Naive thymus-derived CD4-positive, alpha-beta T cell (primary cell): ENCODE measurements at regions not wholly inside any gene's neighbourhood (a gene's known extent, or its start where the extent isn't known, plus 50 kb on each side); places are given as distances from the start of the nearest gene placed in this dataset.
"Not testable (repeated sequence)": the region's sequence is repeated elsewhere in the genome, so short reads cannot be mapped to it uniquely, and the experiment has no call there.

Source experiments
- ATAC-seq: fragments of 150-1000 bp; cut with Tn5 transposase; 2 replicates; pipeline ENCODE4 v1.10.0; 2021; ENCODE audit warnings: mild to moderate bottlenecking, moderate library complexity
- CTCF ChIA-PET: fragments of 350-600 bp; sonication (Branson Sonifier 250); formaldehyde crosslinking; loops from one replicate; lab custom pipeline; 2021; ENCODE audit warnings: antibody characterized with exemption; lab: Charles Lee
- POLR2A ChIA-PET: fragments of 350-600 bp; sonication (Branson Sonifier 250); formaldehyde crosslinking; loops from one replicate; lab custom pipeline; 2021; ENCODE audit warnings: antibody characterized with exemption, inconsistent platforms; lab: Charles Lee
- DNase-seq, 9 donors: peaks; one replicate each; pipeline versions ENCODE4 v3.0.0 to v3.0.0-alpha.2; 2020 to 2022; ENCODE audit warnings: mixed read lengths in 1 of 9
- H3K27ac ChIP-seq: one replicate; pipeline ENCODE4 v1.7.0; 2013; ENCODE audit warnings: mild to moderate bottlenecking, low read depth, low read length, moderate library complexity
- H3K27me3 ChIP-seq, 2 donors: one replicate each; pipeline ENCODE4 v1.7.0; 2013; ENCODE audit warnings: low read length in 2 of 2, mild to moderate bottlenecking in 2 of 2, moderate library complexity in 2 of 2; ENCODE audit not compliant: control insufficient read depth in 2 of 2, insufficient read depth in 2 of 2
- H3K36me3 ChIP-seq, 3 experiments: 1 replicate in 2 of 3; 2 replicates in 1 of 3; pipeline ENCODE4 v1.7.0; 2013; ENCODE audit warnings: low read length in 3 of 3, mild to moderate bottlenecking in 3 of 3, moderate library complexity in 1 of 3; ENCODE audit not compliant: insufficient read depth in 3 of 3, control insufficient read depth in 2 of 3
- H3K4me1 ChIP-seq, 2 donors: one replicate each; pipeline ENCODE4 v1.7.0; 2013; ENCODE audit warnings: low read length in 2 of 2, mild to moderate bottlenecking in 2 of 2, moderate library complexity in 1 of 2; ENCODE audit not compliant: control insufficient read depth in 2 of 2, insufficient read depth in 2 of 2
- H3K4me3 ChIP-seq: 2 replicates; pipeline ENCODE4 v1.7.0; 2013; ENCODE audit warnings: mild to moderate bottlenecking, low read length
- H3K9me3 ChIP-seq, 3 experiments: 1 replicate in 2 of 3; 2 replicates in 1 of 3; pipeline ENCODE4 v1.7.0; 2013; ENCODE audit warnings: low read length in 3 of 3; ENCODE audit not compliant: control insufficient read depth in 2 of 3
- H3K27ac Mint-ChIP-seq, 9 donors: one replicate each; pipeline ENCODE4 v1.8.0; 2020 to 2022; ENCODE audit warnings: mixed read lengths in 9 of 9, mild to moderate bottlenecking in 8 of 9, moderate library complexity in 5 of 9, inconsistent platforms in 2 of 9
- H3K27me3 Mint-ChIP-seq, 5 donors: one replicate each; pipeline ENCODE4 v1.8.0; 2021 to 2022; ENCODE audit warnings: mixed read lengths in 5 of 5, mild to moderate bottlenecking in 1 of 5
- H3K36me3 Mint-ChIP-seq, 5 donors: one replicate each; pipeline ENCODE4 v1.8.0; 2020 to 2022; ENCODE audit warnings: mixed read lengths in 5 of 5, mild to moderate bottlenecking in 3 of 5, inconsistent platforms in 1 of 5
- H3K4me1 Mint-ChIP-seq, 7 donors: one replicate each; pipeline ENCODE4 v1.8.0; 2020 to 2022; ENCODE audit warnings: mixed read lengths in 7 of 7, mild to moderate bottlenecking in 3 of 7, inconsistent platforms in 1 of 7
- H3K4me3 Mint-ChIP-seq, 10 donors: one replicate each; pipeline ENCODE4 v1.8.0; 2020 to 2022; ENCODE audit warnings: mild to moderate bottlenecking in 10 of 10, mixed read lengths in 10 of 10, moderate library complexity in 6 of 10, inconsistent platforms in 2 of 10
- H3K9me3 Mint-ChIP-seq, 11 donors: one replicate each; pipeline ENCODE4 v1.8.0; 2020 to 2022; ENCODE audit warnings: mixed read lengths in 11 of 11, mild to moderate bottlenecking in 4 of 11, inconsistent platforms in 1 of 11, moderate library complexity in 1 of 11
- intact Hi-C, 2 donors: fragments of 100-400 bp; cut with micrococcal nuclease; formaldehyde crosslinking; loops; one replicate each; pipeline ENCODE4 v1.15.1; 2023

DNA sequence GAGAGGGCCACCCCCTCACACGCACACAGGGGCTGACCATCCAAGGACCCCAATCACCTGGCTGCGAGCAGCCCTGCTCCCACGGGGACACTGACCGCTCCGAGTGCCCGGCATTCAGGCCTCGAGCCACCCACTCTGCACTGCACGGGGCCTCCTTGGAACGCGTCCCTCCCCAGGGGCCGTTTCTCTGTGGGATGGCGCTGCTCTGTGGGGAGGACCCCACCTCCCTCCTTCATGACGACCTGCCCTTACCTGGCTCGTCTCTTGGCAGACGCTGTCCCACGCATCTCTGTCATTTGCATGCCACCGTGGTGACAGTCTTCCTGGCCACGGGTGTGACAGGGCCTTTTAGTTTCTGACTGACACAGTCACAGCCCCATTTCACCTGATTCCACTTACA lies 334.5 kb downstream of the PREX1 start:
- ATAC-seq, H3K27ac ChIP-seq, H3K27me3 ChIP-seq, H3K4me3 Mint-ChIP-seq, H3K36me3 Mint-ChIP-seq, H3K4me1 Mint-ChIP-seq, intact Hi-C loops, H3K9me3 ChIP-seq, POLR2A ChIA-PET, H3K27ac Mint-ChIP-seq, H3K9me3 Mint-ChIP-seq, DNase-seq, CTCF ChIA-PET, H3K4me3 ChIP-seq, H3K4me1 ChIP-seq, H3K36me3 ChIP-seq: not testable (repeated sequence)
- peaks cover 0 to 13% (median 8%) of the 10 kb centered on the region in 5 donors for H3K27me3 Mint-ChIP-seq

DNA sequence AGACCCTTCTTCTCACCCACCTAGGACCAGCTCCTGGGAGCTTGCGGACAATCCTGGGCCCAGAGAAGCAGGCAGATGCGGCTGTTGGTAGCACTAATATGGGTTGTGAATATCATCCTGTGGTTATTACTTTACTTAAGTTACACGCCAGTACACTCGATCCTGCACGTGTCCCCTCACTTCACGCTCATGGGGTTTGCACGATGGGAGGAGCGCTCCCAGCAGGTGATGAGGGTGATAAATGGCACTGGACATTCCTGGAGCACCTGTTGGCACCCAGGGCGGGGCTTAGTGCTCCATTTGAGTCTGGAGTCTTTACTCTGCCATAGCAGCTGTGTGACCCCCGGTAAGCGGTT lies 335.1 kb downstream of the PREX1 start:
- DNase-seq = no peak
- Histone ChIP-seq H3K4me1 (no peaks in the 10 kb centered on the region), H3K36me3 (no peaks in the 10 kb centered on the region), H3K27me3 (no peaks in the 10 kb centered on the region), H3K27ac (no peak overlapping the region), H3K9me3 (no peaks in the 10 kb centered on the region), H3K4me3 (no peak overlapping the region)
- H3K9me3 Mint-ChIP-seq = no peaks in the 10 kb centered on the region
- H3K27me3 Mint-ChIP-seq = peaks cover 0 to 11% (median 8%) of the 10 kb centered on the region in 5 donors
- no peaks in the 10 kb centered on the region for H3K4me1 Mint-ChIP-seq
- intact Hi-C loops = no loop called here
- no peak overlapping the region for H3K27ac Mint-ChIP-seq
- no peak overlapping the region for H3K4me3 Mint-ChIP-seq
- POLR2A ChIA-PET = no interaction called here
- H3K36me3 Mint-ChIP-seq = no peaks in the 10 kb centered on the region
- no peak for ATAC-seq
- CTCF ChIA-PET = no interaction called here

DNA sequence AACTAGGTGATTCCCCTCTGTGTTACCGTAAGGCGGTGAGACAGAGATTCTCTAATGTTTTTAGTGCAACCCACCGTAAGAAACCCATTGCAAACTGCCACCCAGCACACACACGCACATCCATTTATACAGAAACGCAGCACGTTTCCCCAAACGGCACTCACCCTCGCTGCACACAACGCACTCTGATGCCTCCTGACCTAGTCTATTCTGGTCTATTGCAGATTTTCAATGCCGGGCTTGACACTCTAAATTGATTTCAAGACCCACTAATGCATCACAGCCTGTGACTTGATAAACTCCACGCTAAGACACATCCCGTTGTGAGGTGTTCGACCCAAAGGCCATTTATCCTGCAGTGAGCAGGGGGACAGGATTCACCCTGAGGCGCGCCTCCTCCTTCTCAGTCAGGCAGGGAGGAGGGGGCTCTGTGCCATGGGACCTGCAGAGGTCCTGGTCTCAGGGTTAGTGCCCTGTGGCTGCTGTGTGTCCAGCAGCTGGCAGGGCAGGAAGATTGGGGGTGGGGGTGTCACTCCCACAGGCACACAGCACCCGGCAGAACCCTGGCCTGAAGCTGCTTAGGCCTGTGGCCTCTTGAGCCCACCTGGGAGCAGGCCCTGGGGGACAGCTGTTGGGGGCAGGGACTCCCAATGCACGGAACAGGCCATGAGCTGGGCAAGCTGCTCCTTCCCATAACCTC lies 335.6 kb downstream of the PREX1 start:
- ChIA-PET CTCF (no interaction called here), POLR2A (no interaction called here)
- ATAC-seq (no peak), DNase-seq (no peak)
- Histone ChIP-seq H3K4me1 (no peaks in the 10 kb centered on the region), H3K9me3 (no peaks in the 10 kb centered on the region), H3K4me3 (no peak overlapping the region), H3K27me3 (no peaks in the 10 kb centered on the region), H3K36me3 (no peaks in the 10 kb centered on the region), H3K27ac (no peak overlapping the region)
- Mint-ChIP-seq H3K27ac (no peak overlapping the region), H3K36me3 (no peaks in the 10 kb centered on the region), H3K4me3 (no peak overlapping the region), H3K27me3 (peaks cover 0 to 9% (median 6%) of the 10 kb centered on the region in 5 donors), H3K4me1 (no peaks in the 10 kb centered on the region), H3K9me3 (no peaks in the 10 kb centered on the region)
- intact Hi-C loops = no loop called here

DNA sequence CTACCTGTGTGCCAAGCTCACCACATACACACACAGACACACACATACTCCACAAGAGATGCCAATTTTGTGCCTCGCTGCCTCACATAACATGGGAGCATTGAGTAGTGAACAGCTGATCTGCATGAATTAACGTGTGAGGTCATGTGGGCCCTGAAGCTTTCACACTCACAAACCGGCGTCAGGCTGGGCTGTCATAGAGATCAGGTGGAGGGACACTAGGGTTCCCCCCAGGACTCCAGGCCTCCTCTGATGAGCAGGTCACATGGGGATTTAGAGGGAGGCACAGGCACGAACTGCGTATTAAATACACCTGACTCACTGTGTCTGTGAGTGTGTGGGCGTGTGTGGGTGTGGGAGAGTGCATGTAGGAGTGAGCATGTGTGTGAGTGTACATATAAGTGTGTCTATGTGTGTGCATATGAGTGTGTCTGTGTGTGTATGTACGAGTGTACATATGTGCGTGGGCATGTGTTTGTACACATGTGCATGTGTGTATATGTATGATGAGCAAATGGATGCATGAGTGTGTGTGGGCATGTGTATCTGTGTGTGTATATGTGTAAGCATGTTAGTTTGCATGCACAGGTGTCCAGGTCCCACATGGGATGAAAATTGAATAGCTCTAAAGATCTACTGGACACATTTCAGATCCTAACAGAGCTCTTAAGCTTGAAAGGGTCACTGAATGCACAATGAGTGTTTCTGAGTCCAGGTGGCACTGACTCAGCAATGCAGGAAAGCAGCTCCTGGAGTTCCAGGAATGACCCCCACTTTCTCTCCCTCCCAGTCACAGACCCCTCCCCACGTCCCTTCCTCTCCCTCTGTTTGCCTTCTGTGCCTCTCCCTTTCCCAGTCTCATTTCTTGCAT lies 336.6 kb downstream of the PREX1 start:
- H3K36me3 Mint-ChIP-seq = no peaks in the 10 kb centered on the region
- Histone ChIP-seq H3K27me3 (no peaks in the 10 kb centered on the region), H3K36me3 (no peaks in the 10 kb centered on the region), H3K27ac (no peak overlapping the region), H3K4me3 (no peak overlapping the region), H3K4me1 (no peaks in the 10 kb centered on the region), H3K9me3 (no peaks in the 10 kb centered on the region)
- no peak for ATAC-seq
- H3K4me1 Mint-ChIP-seq = no peaks in the 10 kb centered on the region
- no peak overlapping the region for H3K4me3 Mint-ChIP-seq
- DNase-seq = no peak
- no peak overlapping the region for H3K27ac Mint-ChIP-seq
- H3K9me3 Mint-ChIP-seq = no peaks in the 10 kb centered on the region
- POLR2A ChIA-PET = no interaction called here
- CTCF ChIA-PET = no interaction called here
- peaks cover 4 to 16% (median 9%) of the 10 kb centered on the region in 5 donors for H3K27me3 Mint-ChIP-seq
- intact Hi-C loops = no loop called here

DNA sequence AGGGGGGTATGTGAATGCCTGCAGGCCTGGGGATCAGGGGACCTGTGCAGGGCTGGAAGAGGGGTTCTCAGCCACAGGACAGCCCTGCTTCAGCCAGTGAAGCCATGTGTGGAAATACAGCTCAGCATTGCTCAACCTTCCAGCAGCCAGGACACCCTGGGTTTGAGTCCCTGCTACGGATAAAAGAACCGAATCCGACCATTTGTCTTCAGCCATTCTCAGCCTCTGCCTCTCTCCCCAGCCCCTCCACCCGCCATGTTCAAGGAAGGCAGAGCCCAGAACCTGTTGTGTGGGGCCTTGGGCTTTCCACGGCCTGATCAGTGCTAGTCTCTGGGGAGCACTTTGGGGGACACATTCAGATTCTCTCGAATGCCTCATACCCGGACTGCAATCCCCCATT lies 337.5 kb downstream of the PREX1 start:
- H3K4me1 Mint-ChIP-seq, H3K27ac Mint-ChIP-seq, H3K9me3 Mint-ChIP-seq, H3K36me3 Mint-ChIP-seq, H3K27me3 ChIP-seq, H3K27ac ChIP-seq, ATAC-seq, intact Hi-C loops, CTCF ChIA-PET, H3K4me1 ChIP-seq, H3K9me3 ChIP-seq, H3K36me3 ChIP-seq, POLR2A ChIA-PET, H3K4me3 Mint-ChIP-seq, DNase-seq, H3K4me3 ChIP-seq: not testable (repeated sequence)
- peaks cover 4 to 20% (median 12%) of the 10 kb centered on the region in 5 donors for H3K27me3 Mint-ChIP-seq

DNA sequence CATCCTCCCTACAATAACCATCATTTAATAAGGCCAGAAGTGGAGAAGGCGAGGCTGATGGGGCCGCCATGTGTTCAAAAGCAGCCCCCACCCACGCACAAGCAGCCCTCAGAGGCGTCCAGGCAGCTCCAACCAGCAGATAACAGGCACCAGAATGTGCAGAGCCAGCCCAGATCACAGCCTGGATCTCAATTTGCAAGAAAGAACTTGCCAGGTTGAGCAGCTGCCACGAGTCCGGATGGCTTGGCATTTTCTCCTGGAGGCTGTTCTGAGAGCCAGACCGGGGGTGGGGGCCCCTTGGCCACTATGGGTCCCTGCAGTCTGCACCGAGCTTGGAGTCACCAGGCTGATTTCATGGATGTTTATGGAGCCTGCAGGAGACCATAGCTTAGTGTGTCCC lies 338.1 kb downstream of the PREX1 start:
- Mint-ChIP-seq H3K27ac (no peak overlapping the region), H3K9me3 (peaks cover 0 to 2% (median 0%) of the 10 kb centered on the region in 11 donors), H3K4me3 (no peak overlapping the region), H3K27me3 (peaks cover 4 to 24% (median 14%) of the 10 kb centered on the region in 5 donors), H3K36me3 (no peaks in the 10 kb centered on the region), H3K4me1 (no peaks in the 10 kb centered on the region)
- H3K27me3 ChIP-seq = no peaks in the 10 kb centered on the region
- no peak for DNase-seq
- H3K4me1 ChIP-seq = no peaks in the 10 kb centered on the region
- no peaks in the 10 kb centered on the region for H3K9me3 ChIP-seq
- no peak for ATAC-seq
- intact Hi-C loops = no loop called here
- no peaks in the 10 kb centered on the region for H3K36me3 ChIP-seq
- no peak overlapping the region for H3K4me3 ChIP-seq
- ChIA-PET POLR2A (no interaction called here), CTCF (no interaction called here)
- H3K27ac ChIP-seq = no peak overlapping the region

DNA sequence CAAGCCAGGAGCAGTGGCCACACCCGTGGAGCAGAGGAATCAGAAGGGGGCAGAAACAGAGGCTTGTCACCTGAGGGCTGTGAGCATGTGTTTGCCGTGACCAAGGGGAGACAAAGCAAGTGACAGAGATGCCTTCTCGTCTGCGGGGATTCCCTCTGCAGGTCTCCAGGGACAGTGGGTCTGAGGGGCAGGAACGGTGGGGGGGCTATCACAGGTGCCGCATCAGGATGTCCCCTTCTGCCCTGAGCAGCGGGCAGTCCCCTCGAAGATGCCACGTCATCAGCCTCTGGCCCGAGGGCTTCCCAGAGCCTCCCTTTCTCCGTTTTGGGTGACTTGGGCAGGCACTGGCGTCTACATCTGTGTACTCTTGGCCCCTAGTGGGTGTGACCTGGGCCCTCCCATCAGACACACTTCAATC lies 338.7 kb downstream of the PREX1 start:
- CTCF ChIA-PET = no interaction called here
- intact Hi-C loops = no loop called here
- no peak for DNase-seq

More for the DNA sequence above, 338.7 kb downstream of the PREX1 start:
- no peaks in the 10 kb centered on the region for H3K27me3 ChIP-seq
- no peak overlapping the region for H3K4me3 ChIP-seq
- H3K9me3 ChIP-seq = no peaks in the 10 kb centered on the region
- POLR2A ChIA-PET = no interaction called here
- no peak overlapping the region for H3K4me3 Mint-ChIP-seq
- no peaks in the 10 kb centered on the region for H3K4me1 Mint-ChIP-seq
- H3K9me3 Mint-ChIP-seq = peaks cover 0 to 2% (median 0%) of the 10 kb centered on the region in 11 donors
- no peaks in the 10 kb centered on the region for H3K36me3 ChIP-seq
- no peak overlapping the region for H3K27ac Mint-ChIP-seq
- H3K27ac ChIP-seq = no peak overlapping the region
- ATAC-seq = no peak
- no peaks in the 10 kb centered on the region for H3K36me3 Mint-ChIP-seq
- no peaks in the 10 kb centered on the region for H3K4me1 ChIP-seq
- H3K27me3 Mint-ChIP-seq = peaks cover 4 to 24% (median 14%) of the 10 kb centered on the region in 5 donors
